GM23248 (cell line): ENCODE measurements at regions not wholly inside any gene's neighbourhood (a gene's known extent, or its start where the extent isn't known, plus 50 kb on each side); places are given as distances from the start of the nearest gene placed in this dataset.

Experiments
- DNase-seq: peaks from one replicate; pipeline ENCODE4 v3.0.0-alpha.2; 2015
- H2AFZ ChIP-seq: fragments of 200-600 bp; sonication (generic); 2 replicates; pipeline ENCODE4 v1.6.1; 2016; ENCODE audit warnings: antibody characterized with exemption
- H3F3A ChIP-seq: fragments of 200-600 bp; sonication (generic); 2 replicates; pipeline ENCODE4 v1.6.1; 2016; ENCODE audit warnings: mild to moderate bottlenecking, antibody characterized with exemption, mixed run types; ENCODE audit not compliant: insufficient read depth
- H3K27ac ChIP-seq: fragments of 200-600 bp; sonication (generic); 2 replicates; pipeline ENCODE4 v1.5.1; 2016; ENCODE audit warnings: mild to moderate bottlenecking
- H3K27me3 ChIP-seq: fragments of 200-600 bp; sonication (generic); replicated peaks from 2 replicates; pipeline ENCODE4 v1.6.1; 2016; ENCODE audit warnings: mild to moderate bottlenecking; ENCODE audit not compliant: insufficient read depth
- H3K36me3 ChIP-seq: fragments of 200-600 bp; sonication (generic); 2 replicates; pipeline ENCODE4 v1.6.1; 2016; ENCODE audit warnings: low read depth, mild to moderate bottlenecking
- H3K4me1 ChIP-seq: fragments of 200-600 bp; sonication (generic); 2 replicates; pipeline ENCODE4 v1.6.1; 2016; ENCODE audit warnings: mild to moderate bottlenecking; ENCODE audit not compliant: insufficient read depth
- H3K4me2 ChIP-seq: fragments of 200-600 bp; sonication (generic); one replicate; pipeline ENCODE4 v1.6.1; 2016; ENCODE audit warnings: mild to moderate bottlenecking; ENCODE audit not compliant: unreplicated experiment
- H3K4me3 ChIP-seq: fragments of 200-600 bp; sonication (generic); 2 replicates; pipeline ENCODE4 v1.5.1; 2016; ENCODE audit warnings: mild to moderate bottlenecking
- H3K79me2 ChIP-seq: fragments of 200-600 bp; sonication (generic); 2 replicates; pipeline ENCODE4 v1.6.1; 2016; ENCODE audit warnings: mild to moderate bottlenecking; ENCODE audit not compliant: insufficient read depth
- H3K9ac ChIP-seq: fragments of 200-600 bp; sonication (generic); 2 replicates; pipeline ENCODE4 v1.6.1; 2016; ENCODE audit warnings: mild to moderate bottlenecking
- H3K9me2 ChIP-seq: fragments of 200-600 bp; sonication (generic); 2 replicates; pipeline ENCODE4 v1.6.1; 2016; ENCODE audit warnings: mixed run types, mild to moderate bottlenecking, moderate library complexity; ENCODE audit not compliant: insufficient read depth
- H3K9me3 ChIP-seq: fragments of 200-600 bp; sonication (generic); one replicate; pipeline ENCODE4 v1.6.1; 2017; ENCODE audit warnings: low read depth
- H4K20me1 ChIP-seq: fragments of 200-600 bp; sonication (generic); 2 replicates; pipeline ENCODE4 v1.6.0; 2016; ENCODE audit not compliant: insufficient read depth
- EZH2 ChIP-seq: fragments of 200-600 bp; sonication (generic); IDR thresholded peaks from 2 replicates; pipeline ENCODE4 v1.6.1; 2018; ENCODE audit warnings: antibody characterized with exemption, mild to moderate bottlenecking; ENCODE audit not compliant: insufficient read depth, poor library complexity, severe bottlenecking
- EZH2phosphoT487 ChIP-seq: fragments of 200-600 bp; sonication (generic); IDR thresholded peaks from 2 replicates; pipeline ENCODE4 v1.6.1; 2018; ENCODE audit warnings: antibody characterized with exemption, moderate library complexity, mild to moderate bottlenecking, low read depth; ENCODE audit not compliant: insufficient read depth
- WGBS, 2 experiments: methylation state at CpG; one replicate each; pipeline ENCODE4 v1.1.6; 2015 to 2017; ENCODE audit warnings: low lambda C conversion rate in 2 of 2, low coverage in 1 of 2; ENCODE audit errors: missing lambda C conversion rate in 2 of 2; 5-methylcytosine and 5-hydroxymethylcytosine counted together
- in situ Hi-C: fragments of 300-500 bp; cut with MboI; formaldehyde crosslinking; loops from 2 replicates; pipeline ENCODE4 v1.15.0; 2020

DNA sequence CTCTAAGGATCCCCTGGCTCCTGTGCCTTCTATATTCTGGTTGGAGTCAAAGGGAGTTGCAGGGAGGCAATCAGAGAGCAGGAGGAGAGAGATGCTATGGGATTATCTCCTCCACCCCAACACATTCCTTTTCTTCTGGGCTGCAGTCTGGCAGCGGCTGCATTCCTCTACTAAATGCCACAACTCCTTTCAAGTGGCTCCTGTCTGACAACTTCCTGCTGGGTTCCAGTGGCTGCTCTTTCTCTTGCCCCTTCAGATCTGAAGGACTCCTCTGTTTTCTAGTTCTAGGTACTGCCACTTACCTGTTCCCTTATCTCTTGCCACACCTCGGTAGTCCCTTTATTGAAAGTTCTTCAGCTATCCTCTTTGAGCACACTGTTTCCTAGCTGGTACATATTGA is 425.0 kb downstream of the SNAPC1 start:
- Histone ChIP-seq H3F3A (no peaks in the 10 kb centered on the region), H3K27ac (no peak overlapping the region)
- in situ Hi-C loops, result no loop called here

DNA sequence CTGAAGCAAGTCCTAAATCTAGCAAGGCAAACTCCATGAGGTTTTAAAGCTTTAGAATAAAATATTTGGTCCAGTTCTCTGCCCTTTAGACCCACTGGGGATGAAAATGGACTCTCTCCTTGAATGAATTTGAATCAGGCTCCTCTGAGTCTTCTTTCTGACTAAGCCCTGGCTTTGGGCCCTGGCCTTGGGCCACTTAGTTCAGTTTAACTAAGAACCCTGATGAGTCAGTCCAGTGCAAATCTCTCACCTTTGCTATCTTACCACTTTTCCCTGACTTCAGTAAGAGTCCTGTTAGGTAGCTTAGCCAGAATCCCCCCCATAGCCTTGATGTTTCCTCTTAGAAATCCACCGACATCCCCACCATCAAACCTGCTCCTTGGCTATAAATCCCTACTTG is 427.5 kb downstream of the SNAPC1 start:
- H3K4me2 ChIP-seq, result no peak overlapping the region
- H3K9ac ChIP-seq, result no peak overlapping the region
- H3K36me3 ChIP-seq, result no peaks in the 10 kb centered on the region
- peaks cover 20% of the 10 kb centered on the region for H3K27me3 ChIP-seq
- H3K4me3 ChIP-seq, result no peak overlapping the region
- no peaks in the 10 kb centered on the region for H3K4me1 ChIP-seq
- no peaks in the 10 kb centered on the region for H3K9me3 ChIP-seq
- no peak overlapping the region for H3K27ac ChIP-seq
- TF ChIP-seq EZH2phosphoT487 (no peak), EZH2 (no peak)
- no peak overlapping the region for H2AFZ ChIP-seq
- H3K9me2 ChIP-seq, result no peaks in the 10 kb centered on the region
- in situ Hi-C loops, result no loop called here
- WGBS, 2 experiments, result 0% methylated on average over 1 of the region's 1 CpG
- H3K79me2 ChIP-seq, result no peaks in the 10 kb centered on the region
- no peaks in the 10 kb centered on the region for H4K20me1 ChIP-seq
- peak; percentile 77 for DNase-seq
- H3F3A ChIP-seq, result no peaks in the 10 kb centered on the region

More for the DNA sequence above, 425.0 kb downstream of the SNAPC1 start:
- Histone ChIP-seq H3K4me1 (no peaks in the 10 kb centered on the region), H3K9me2 (no peaks in the 10 kb centered on the region), H3K79me2 (no peaks in the 10 kb centered on the region), H3K9ac (no peak overlapping the region), H3K4me3 (no peak overlapping the region), H3K27me3 (peaks cover 27% of the 10 kb centered on the region), H4K20me1 (no peaks in the 10 kb centered on the region), H3K9me3 (no peaks in the 10 kb centered on the region), H3K4me2 (no peak overlapping the region), H3K36me3 (no peaks in the 10 kb centered on the region), H2AFZ (no peak overlapping the region)
- WGBS, 2 experiments, result 71 to 76% methylated on average over 2 of the region's 2 CpGs
- TF ChIP-seq EZH2phosphoT487 (no peak), EZH2 (no peak)
- DNase-seq, result no peak

DNA sequence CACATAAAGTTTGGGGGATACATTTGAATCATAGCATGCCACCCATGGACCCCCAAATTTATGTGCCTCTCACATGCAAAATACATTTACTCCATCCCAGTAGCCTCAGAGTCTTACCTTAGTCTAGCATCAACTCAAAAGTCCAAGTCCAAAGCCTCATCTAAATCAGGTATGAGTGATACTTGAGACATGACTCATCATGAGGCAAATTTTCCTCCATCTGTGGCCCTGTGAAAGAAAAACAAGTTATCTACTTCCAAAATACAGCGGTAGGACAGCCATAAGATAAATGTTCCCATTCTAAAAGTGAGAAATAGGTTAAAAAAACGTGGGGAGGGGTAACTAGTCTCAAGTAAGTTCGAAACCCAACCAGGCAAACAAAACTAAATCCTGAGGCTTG is 444.2 kb downstream of the SNAPC1 start:
- Histone ChIP-seq H3K79me2 (no peaks in the 10 kb centered on the region), H2AFZ (no peak overlapping the region), H3K4me2 (no peak overlapping the region), H3F3A (peaks cover 15% of the 10 kb centered on the region), H3K27ac (no peak overlapping the region), H3K27me3 (no peaks in the 10 kb centered on the region; the same call in 1 of the 2 replicates), H4K20me1 (no peaks in the 10 kb centered on the region), H3K9ac (no peak overlapping the region), H3K9me2 (no peaks in the 10 kb centered on the region), H3K9me3 (no peaks in the 10 kb centered on the region), H3K4me1 (peaks cover 17% of the 10 kb centered on the region), H3K4me3 (no peak overlapping the region), H3K36me3 (no peaks in the 10 kb centered on the region)
- TF ChIP-seq EZH2, result no peak
- no peak for TF ChIP-seq EZH2phosphoT487
- in situ Hi-C loops, result no loop called here
- DNase-seq, result peak; percentile 11
- 60 to 64% methylated on average over 3 of the region's 3 CpGs for WGBS, 2 experiments

DNA sequence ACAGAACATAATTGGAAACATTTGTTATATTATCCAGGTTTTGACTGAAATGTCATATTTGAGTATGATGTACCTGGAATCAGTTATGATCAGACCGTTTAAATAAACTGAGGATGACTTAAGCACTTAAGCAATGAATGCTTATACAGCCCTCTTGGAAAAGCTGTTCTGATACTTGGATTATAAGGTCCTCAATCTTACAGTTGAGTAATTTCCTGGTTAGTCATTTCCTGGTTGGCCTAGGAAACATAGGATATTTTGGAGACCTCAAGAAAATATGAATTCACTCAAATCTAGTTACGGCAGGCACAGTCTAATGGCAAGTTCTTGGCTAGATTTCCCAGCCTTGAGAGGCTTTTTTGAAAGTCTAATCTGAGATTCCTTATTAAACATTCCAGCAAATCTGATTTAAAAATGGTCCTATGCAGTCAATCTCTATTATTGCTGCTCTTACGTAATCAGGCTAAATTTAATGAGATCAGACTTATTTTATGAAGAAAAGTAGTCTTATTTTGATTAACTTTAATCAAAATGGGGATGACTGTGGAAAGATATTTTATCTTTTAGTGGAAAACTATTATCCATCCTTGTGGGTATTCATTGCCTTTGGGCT is 447.2 kb downstream of the SNAPC1 start:
- TF ChIP-seq EZH2phosphoT487, result no peak
- no peak for TF ChIP-seq EZH2
- no peaks in the 10 kb centered on the region for H4K20me1 ChIP-seq
- peaks cover 17% of the 10 kb centered on the region for H3K4me1 ChIP-seq
- no peaks in the 10 kb centered on the region for H3K79me2 ChIP-seq
- H3K9me3 ChIP-seq, result no peaks in the 10 kb centered on the region
- H2AFZ ChIP-seq, result no peak overlapping the region
- H3K9me2 ChIP-seq, result no peaks in the 10 kb centered on the region
- no peak overlapping the region for H3K4me3 ChIP-seq
- no peaks in the 10 kb centered on the region for H3K27me3 ChIP-seq
- DNase-seq, result peak; percentile 75
- H3K4me2 ChIP-seq, result peak overlapping the region; percentile 2
- WGBS, 2 experiments, result 3 to 4% methylated on average over 3 of the region's 3 CpGs
- peaks cover 15% of the 10 kb centered on the region for H3F3A ChIP-seq
- H3K36me3 ChIP-seq, result no peaks in the 10 kb centered on the region
- no peak overlapping the region for H3K9ac ChIP-seq
- peak overlapping the region; percentile 35 for H3K27ac ChIP-seq
- in situ Hi-C loops, result no loop called here

DNA sequence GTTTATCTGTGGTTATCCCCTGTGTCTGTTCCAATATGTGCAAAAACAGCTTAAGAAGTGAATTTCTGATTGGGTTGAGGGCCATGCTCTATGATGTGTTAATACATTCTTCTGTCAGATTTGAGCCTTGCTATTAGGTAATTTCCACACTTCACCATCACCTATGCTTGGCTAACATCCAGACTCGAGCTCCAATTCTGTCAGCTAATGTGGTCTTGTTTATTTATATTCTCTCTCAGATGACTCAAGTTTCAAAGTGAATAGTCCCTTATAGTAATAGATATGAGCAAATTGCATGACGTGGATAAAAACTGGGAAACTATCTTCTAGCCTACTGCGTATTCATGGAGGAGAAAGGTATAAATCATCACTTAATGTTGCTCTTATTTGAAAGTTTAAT is 451.3 kb downstream of the SNAPC1 start:
- peak; percentile 2 for DNase-seq
- Histone ChIP-seq H3K79me2 (no peaks in the 10 kb centered on the region), H4K20me1 (no peaks in the 10 kb centered on the region), H3F3A (peaks cover 14% of the 10 kb centered on the region), H3K27ac (no peak overlapping the region), H3K9me2 (no peaks in the 10 kb centered on the region), H3K36me3 (no peaks in the 10 kb centered on the region), H3K9me3 (no peaks in the 10 kb centered on the region), H3K4me2 (no peak overlapping the region), H2AFZ (no peak overlapping the region), H3K27me3 (no peaks in the 10 kb centered on the region), H3K4me3 (no peak overlapping the region), H3K9ac (no peak overlapping the region), H3K4me1 (peaks cover 17% of the 10 kb centered on the region)
- in situ Hi-C loops, result no loop called here
- 25 to 29% methylated on average over 3 of the region's 3 CpGs for WGBS, 2 experiments
- TF ChIP-seq EZH2phosphoT487 (no peak), EZH2 (no peak)
